Hematopoietic multipotent progenitor cell treated with erythropoietin and hydrocortisone succinate and interleukin-3 and kit ligand, for 6 days (in vitro differentiated cells): ENCODE measurements at regions not wholly inside any gene's neighbourhood (a gene's known extent, or its start where the extent isn't known, plus 50 kb on each side); places are given as distances from the start of the nearest gene placed in this dataset.
"Not testable (repeated sequence)": the region's sequence is repeated elsewhere in the genome, so short reads cannot be mapped to it uniquely, and the experiment has no call there.

Experiments used
- DNase-seq: peaks from one replicate; pipeline ENCODE4 v3.0.0-alpha.2; 2015

GRCh38 chr7:63106506-63107388 lies 891.9 kb upstream of the ZNF722 start:
- DNase-seq, result no peak

- not testable (repeated sequence) for DNase-seq
Measured at GRCh38 chr7:63111511-63111910, 887.1 kb upstream of the ZNF722 start.

- no peak for DNase-seq
Measured at GRCh38 chr7:63112764-63113712, 885.6 kb upstream of the ZNF722 start.

GRCh38 chr7:63113713-63114285 lies 884.9 kb upstream of the ZNF722 start:
- no peak for DNase-seq

- DNase-seq, result no peak
Measured at GRCh38 chr7:63114371-63114985, 884.2 kb upstream of the ZNF722 start.
